ENCODE measurements at regions not wholly inside any gene's neighbourhood (a gene's known extent, or its start where the extent isn't known, plus 50 kb on each side); places are given as distances from the start of the nearest gene placed in this dataset.
"Not testable (repeated sequence)": the region's sequence is repeated elsewhere in the genome, so short reads cannot be mapped to it uniquely, and the experiment has no call there.

- Histone ChIP-seq H3K4ac (ENCODE audit: low read depth, low read length) (no peak overlapping the region), H4K91ac (ENCODE audit: low read depth, low read length) (no peak overlapping the region), H3K79me2 (ENCODE audit: control insufficient read depth, insufficient read depth, low read length, poor library complexity) (no peaks in the 10 kb centered on the region), H2AK5ac (ENCODE audit: low read length) (no peak overlapping the region), H2BK120ac (ENCODE audit: insufficient read depth, low read length, poor library complexity) (no peak overlapping the region), H3K4me1 (ENCODE audit: control insufficient read depth in 1 of 2, insufficient read depth in 2 of 2, low read length in 2 of 2) (no peaks in the 10 kb centered on the region), H3K18ac (ENCODE audit: low read length) (no peak overlapping the region), H3K14ac (ENCODE audit: low read length) (no peak overlapping the region), H3K36me3 (ENCODE audit: control insufficient read depth in 1 of 2, insufficient read depth in 2 of 2, low read length in 2 of 2) (no peaks in the 10 kb centered on the region), H2AFZ (ENCODE audit: insufficient read depth, low read length, poor library complexity) (no peak overlapping the region), H4K12ac (ENCODE audit: low read depth, low read length) (no peak overlapping the region), H3K27me3 (ENCODE audit: insufficient read depth, low read length) (no peaks in the 10 kb centered on the region), H3K9ac (ENCODE audit: low read length) (no peak overlapping the region), H3K23ac (ENCODE audit: low read length) (no peak overlapping the region), H3K9me3 (ENCODE audit: insufficient read depth, low read depth, low read length) (no peaks in the 10 kb centered on the region), H3K4me2 (ENCODE audit: low read length) (no peak overlapping the region), H2BK5ac (ENCODE audit: low read depth, low read length, poor library complexity) (no peak overlapping the region), H3K4me3 (ENCODE audit: low read depth, low read length) (no peak overlapping the region), H3K79me1 (ENCODE audit: low read length) (no peaks in the 10 kb centered on the region), H3K27ac (ENCODE audit: low read depth, low read length) (no peak overlapping the region), H4K8ac (ENCODE audit: low read depth, low read length) (no peak overlapping the region), H2BK12ac (ENCODE audit: low read length) (no peak overlapping the region)
- no peak for DNase-seq
- WGBS (ENCODE audit: extremely low coverage, insufficient coverage, insufficient read length): no CpG with 5 or more reads among the region's 2 CpGs
These were observed 219.0 kb downstream of the CASP12 start for GRCh38 chr11:104679258-104679657.

DNA sequence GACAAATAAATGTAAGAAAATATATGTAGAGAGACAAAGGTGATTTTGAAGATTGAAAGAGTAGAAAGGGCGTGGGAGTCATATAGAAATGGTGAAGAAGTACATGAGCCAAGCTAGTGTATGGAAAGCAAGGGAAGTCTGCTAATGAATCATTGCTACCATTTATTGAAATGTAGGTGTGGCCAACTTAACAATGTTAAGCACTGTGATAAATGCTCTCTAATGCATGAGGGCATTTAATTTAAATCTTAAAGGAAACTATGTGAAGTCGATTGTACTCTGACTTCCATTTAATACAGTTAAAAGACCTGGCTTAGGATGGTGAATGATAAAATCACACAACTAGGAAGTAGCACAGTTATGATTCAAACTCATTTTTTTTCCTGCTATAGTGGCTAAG, 219.9 kb downstream of the CASP12 start:
- H2BK120ac ChIP-seq (ENCODE audit: insufficient read depth, low read length, poor library complexity): no peak overlapping the region
- no peak overlapping the region for H3K27ac ChIP-seq (ENCODE audit: low read depth, low read length)
- H4K8ac ChIP-seq (ENCODE audit: low read depth, low read length): no peak overlapping the region
- H3K4ac ChIP-seq (ENCODE audit: low read depth, low read length): no peak overlapping the region
- H3K9ac ChIP-seq (ENCODE audit: low read length): no peak overlapping the region
- no peak overlapping the region for H4K91ac ChIP-seq (ENCODE audit: low read depth, low read length)
- no peak overlapping the region for H3K18ac ChIP-seq (ENCODE audit: low read length)
- no peaks in the 10 kb centered on the region for H3K79me2 ChIP-seq (ENCODE audit: control insufficient read depth, insufficient read depth, low read length, poor library complexity)
- no peak overlapping the region for H3K14ac ChIP-seq (ENCODE audit: low read length)
- no peaks in the 10 kb centered on the region for H3K36me3 ChIP-seq (ENCODE audit: control insufficient read depth in 1 of 2, insufficient read depth in 2 of 2, low read length in 2 of 2)
- 100% methylated on average over 1 of the region's 2 CpGs for whole genome bisulfite sequencing (ENCODE audit: extremely low coverage, insufficient coverage, insufficient read length)
- H3K4me1 ChIP-seq (ENCODE audit: control insufficient read depth in 1 of 2, insufficient read depth in 2 of 2, low read length in 2 of 2): no peaks in the 10 kb centered on the region
- DNase-seq: no peak
- no peaks in the 10 kb centered on the region for H3K27me3 ChIP-seq (ENCODE audit: insufficient read depth, low read length)
- H4K12ac ChIP-seq (ENCODE audit: low read depth, low read length): no peak overlapping the region
- no peak overlapping the region for H3K4me2 ChIP-seq (ENCODE audit: low read length)
- H2BK5ac ChIP-seq (ENCODE audit: low read depth, low read length, poor library complexity): no peak overlapping the region
- no peaks in the 10 kb centered on the region for H3K79me1 ChIP-seq (ENCODE audit: low read length)
- no peak overlapping the region for H2BK12ac ChIP-seq (ENCODE audit: low read length)
- no peak overlapping the region for H3K23ac ChIP-seq (ENCODE audit: low read length)
- no peak overlapping the region for H3K4me3 ChIP-seq (ENCODE audit: low read depth, low read length)
- no peaks in the 10 kb centered on the region for H3K9me3 ChIP-seq (ENCODE audit: insufficient read depth, low read depth, low read length)
- no peak overlapping the region for H2AK5ac ChIP-seq (ENCODE audit: low read length)
- no peak overlapping the region for H2AFZ ChIP-seq (ENCODE audit: insufficient read depth, low read length, poor library complexity)

DNA sequence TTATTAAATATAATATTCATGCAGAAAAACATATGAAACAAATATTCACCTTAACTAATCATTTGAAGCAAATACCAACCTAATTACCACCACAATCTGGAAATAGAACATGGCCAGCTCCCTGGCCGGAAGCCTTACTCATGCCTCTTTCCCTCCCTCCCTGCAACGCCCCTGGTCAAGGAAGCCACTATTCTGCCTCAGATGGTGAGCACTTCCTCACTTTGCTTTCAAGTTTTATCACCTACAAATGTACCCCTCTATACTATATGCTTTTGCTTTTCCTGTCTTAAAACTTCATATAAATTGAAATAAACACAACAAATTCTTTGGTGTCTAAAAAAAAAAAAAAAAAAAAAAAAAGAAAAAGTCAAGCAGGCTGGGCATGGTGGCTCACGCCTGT, 221.2 kb downstream of the CASP12 start:
- H3K36me3 ChIP-seq (ENCODE audit: control insufficient read depth in 1 of 2, insufficient read depth in 2 of 2, low read length in 2 of 2); H3K18ac ChIP-seq (ENCODE audit: low read length); H2BK120ac ChIP-seq (ENCODE audit: insufficient read depth, low read length, poor library complexity); H4K91ac ChIP-seq (ENCODE audit: low read depth, low read length); H3K79me1 ChIP-seq (ENCODE audit: low read length); H2BK5ac ChIP-seq (ENCODE audit: low read depth, low read length, poor library complexity); H3K27me3 ChIP-seq (ENCODE audit: insufficient read depth, low read length); H3K9ac ChIP-seq (ENCODE audit: low read length); H3K79me2 ChIP-seq (ENCODE audit: control insufficient read depth, insufficient read depth, low read length, poor library complexity); H4K8ac ChIP-seq (ENCODE audit: low read depth, low read length); H3K4me3 ChIP-seq (ENCODE audit: low read depth, low read length); H3K4me2 ChIP-seq (ENCODE audit: low read length); DNase-seq; H3K4ac ChIP-seq (ENCODE audit: low read depth, low read length); H2BK12ac ChIP-seq (ENCODE audit: low read length); H2AK5ac ChIP-seq (ENCODE audit: low read length); H3K23ac ChIP-seq (ENCODE audit: low read length); H3K27ac ChIP-seq (ENCODE audit: low read depth, low read length); H3K9me3 ChIP-seq (ENCODE audit: insufficient read depth, low read depth, low read length); H4K12ac ChIP-seq (ENCODE audit: low read depth, low read length); H3K14ac ChIP-seq (ENCODE audit: low read length); H2AFZ ChIP-seq (ENCODE audit: insufficient read depth, low read length, poor library complexity); H3K4me1 ChIP-seq (ENCODE audit: control insufficient read depth in 1 of 2, insufficient read depth in 2 of 2, low read length in 2 of 2): not testable (repeated sequence)
- WGBS (ENCODE audit: extremely low coverage, insufficient coverage, insufficient read length): no CpG with 5 or more reads among the region's 3 CpGs

- no peak for DNase-seq
- Histone ChIP-seq H3K9ac (ENCODE audit: low read length) (no peak overlapping the region), H3K4me2 (ENCODE audit: low read length) (no peak overlapping the region), H2AFZ (ENCODE audit: insufficient read depth, low read length, poor library complexity) (no peak overlapping the region), H3K4ac (ENCODE audit: low read depth, low read length) (no peak overlapping the region), H2BK12ac (ENCODE audit: low read length) (no peak overlapping the region), H4K91ac (ENCODE audit: low read depth, low read length) (no peak overlapping the region), H4K8ac (ENCODE audit: low read depth, low read length) (no peak overlapping the region), H3K27me3 (ENCODE audit: insufficient read depth, low read length) (no peaks in the 10 kb centered on the region), H2BK120ac (ENCODE audit: insufficient read depth, low read length, poor library complexity) (no peak overlapping the region), H2AK5ac (ENCODE audit: low read length) (no peak overlapping the region), H3K14ac (ENCODE audit: low read length) (no peak overlapping the region), H3K79me2 (ENCODE audit: control insufficient read depth, insufficient read depth, low read length, poor library complexity) (no peaks in the 10 kb centered on the region), H3K79me1 (ENCODE audit: low read length) (no peaks in the 10 kb centered on the region), H3K36me3 (ENCODE audit: control insufficient read depth in 1 of 2, insufficient read depth in 2 of 2, low read length in 2 of 2) (no peaks in the 10 kb centered on the region), H3K9me3 (ENCODE audit: insufficient read depth, low read depth, low read length) (no peaks in the 10 kb centered on the region), H3K4me1 (ENCODE audit: control insufficient read depth in 1 of 2, insufficient read depth in 2 of 2, low read length in 2 of 2) (peaks cover 0 to 2% of the 10 kb centered on the region in 2 experiments), H3K18ac (ENCODE audit: low read length) (no peak overlapping the region), H4K12ac (ENCODE audit: low read depth, low read length) (no peak overlapping the region), H3K4me3 (ENCODE audit: low read depth, low read length) (no peak overlapping the region), H2BK5ac (ENCODE audit: low read depth, low read length, poor library complexity) (no peak overlapping the region), H3K23ac (ENCODE audit: low read length) (no peak overlapping the region), H3K27ac (ENCODE audit: low read depth, low read length) (no peak overlapping the region)
These were observed 225.4 kb downstream of the CASP12 start for GRCh38 chr11:104672897-104673296.

Measured in trophoblast cell (in vitro differentiated cells and primary cell).